NB4 (cell line): ENCODE measurements at regions not wholly inside any gene's neighbourhood (a gene's known extent, or its start where the extent isn't known, plus 50 kb on each side); places are given as distances from the start of the nearest gene placed in this dataset.

Experiments
- CTCF ChIP-seq: IDR thresholded peaks from one replicate; pipeline ENCODE4 v1.5.1; 2012; ENCODE audit warnings: low read depth, low read length
- MAX ChIP-seq: IDR thresholded peaks from 2 replicates; pipeline ENCODE4 v1.6.1; 2011; ENCODE audit warnings: low read depth, low read length

- TF ChIP-seq MAX (no peak), CTCF (no peak)
Observed at GRCh38 chr4:64613046-64613445, 203.8 kb upstream of the TECRL start.
